Type B pancreatic cell (in vitro differentiated cells): ENCODE measurements at regions not wholly inside any gene's neighbourhood (a gene's known extent, or its start where the extent isn't known, plus 50 kb on each side); places are given as distances from the start of the nearest gene placed in this dataset.

Experiments used
- DNase-seq: peaks from one replicate; pipeline ENCODE4 v3.0.0; 2021; ENCODE audit warnings: mixed read lengths; ENCODE audit not compliant: unreplicated experiment; ENCODE audit errors: extremely low spot score
- H3K27ac Mint-ChIP-seq: 2 replicates; pipeline ENCODE4 v1.8.0; 2021; ENCODE audit warnings: mild to moderate bottlenecking, mixed read lengths
- H3K27me3 Mint-ChIP-seq: 2 replicates; pipeline ENCODE4 v1.8.0; 2021; ENCODE audit warnings: mixed read lengths
- H3K36me3 Mint-ChIP-seq: 2 replicates; pipeline ENCODE4 v1.8.0; 2021; ENCODE audit warnings: mixed read lengths
- H3K4me1 Mint-ChIP-seq: one replicate; pipeline ENCODE4 v1.8.0; 2021; ENCODE audit warnings: mixed read lengths; ENCODE audit not compliant: unreplicated experiment
- H3K4me3 Mint-ChIP-seq: 2 replicates; pipeline ENCODE4 v1.8.0; 2021; ENCODE audit warnings: mild to moderate bottlenecking, mixed read lengths
- H3K9me3 Mint-ChIP-seq: 2 replicates; pipeline ENCODE4 v1.8.0; 2021; ENCODE audit warnings: mixed read lengths
- CTCF ChIP-seq: fragments of 200-600 bp; sonication (generic); conservative IDR thresholded peaks from 2 replicates; pipeline ENCODE4 v1.5.0; 2021; ENCODE audit warnings: antibody characterized with exemption, mild to moderate bottlenecking

GRCh38 chr2:235135990-235136561 is 184.3 kb downstream of the SH3BP4 start:
- Mint-ChIP-seq H3K27me3 (peaks cover 3% of the 10 kb centered on the region), H3K36me3 (no peaks in the 10 kb centered on the region), H3K4me1 (peaks cover 3% of the 10 kb centered on the region), H3K4me3 (no peak overlapping the region), H3K9me3 (peaks cover 4% of the 10 kb centered on the region), H3K27ac (no peak overlapping the region)
- peak; percentile 87 for TF ChIP-seq CTCF
- DNase-seq = no peak

DNA sequence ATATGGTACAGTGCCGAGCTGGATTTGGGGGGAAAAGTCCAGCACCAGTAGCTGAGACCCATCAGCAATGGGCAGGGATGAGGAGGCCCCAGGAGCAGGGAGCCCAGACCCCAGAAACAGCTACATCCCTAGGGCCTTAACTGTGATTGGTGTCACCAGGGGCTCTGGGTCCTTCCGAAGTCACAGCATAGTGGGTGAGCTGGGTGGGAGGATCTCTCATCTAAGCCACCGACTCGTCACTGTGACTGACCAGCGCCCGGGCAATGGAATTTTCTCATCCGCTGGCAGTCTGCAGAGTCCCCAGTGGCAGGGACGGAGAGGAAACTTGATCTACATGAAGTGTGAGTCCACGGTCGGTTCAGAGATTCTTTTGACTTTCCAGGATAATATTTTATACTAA is 186.5 kb downstream of the SH3BP4 start:
- peaks cover 3% of the 10 kb centered on the region for H3K27me3 Mint-ChIP-seq
- H3K4me3 Mint-ChIP-seq = no peak overlapping the region

GRCh38 chr2:235139956-235140800 is 188.4 kb downstream of the SH3BP4 start:
- Mint-ChIP-seq H3K4me1 (peaks cover 3% of the 10 kb centered on the region), H3K9me3 (peaks cover 3% of the 10 kb centered on the region), H3K4me3 (no peak overlapping the region), H3K36me3 (no peaks in the 10 kb centered on the region), H3K27me3 (peaks cover 5% of the 10 kb centered on the region), H3K27ac (no peak overlapping the region)
- no peak for DNase-seq
- no peak for TF ChIP-seq CTCF

More for the DNA sequence above, 186.5 kb downstream of the SH3BP4 start:
- Mint-ChIP-seq H3K4me1 (peaks cover 3% of the 10 kb centered on the region), H3K9me3 (peaks cover 4% of the 10 kb centered on the region), H3K27ac (no peak overlapping the region), H3K36me3 (no peaks in the 10 kb centered on the region)
- no peak for TF ChIP-seq CTCF
- DNase-seq = no peak

- no peak for TF ChIP-seq CTCF
- H3K27ac Mint-ChIP-seq = no peak overlapping the region
- H3K9me3 Mint-ChIP-seq = no peaks in the 10 kb centered on the region
- H3K4me1 Mint-ChIP-seq = peaks cover 3% of the 10 kb centered on the region
- no peaks in the 10 kb centered on the region for H3K36me3 Mint-ChIP-seq
- no peak overlapping the region for H3K4me3 Mint-ChIP-seq
- DNase-seq = peak; percentile 25
- H3K27me3 Mint-ChIP-seq = peaks cover 5% of the 10 kb centered on the region
Measured at GRCh38 chr2:235140801-235141081, 188.9 kb downstream of the SH3BP4 start.

- Mint-ChIP-seq H3K36me3 (no peaks in the 10 kb centered on the region), H3K27me3 (peaks cover 5% of the 10 kb centered on the region), H3K4me1 (no peaks in the 10 kb centered on the region), H3K27ac (no peak overlapping the region), H3K9me3 (no peaks in the 10 kb centered on the region), H3K4me3 (no peak overlapping the region)
- no peak for TF ChIP-seq CTCF
- peak; percentile 22 for DNase-seq
Measured at GRCh38 chr2:235141411-235142128, 189.8 kb downstream of the SH3BP4 start.
